ENCODE measurements at regions not wholly inside any gene's neighbourhood (a gene's known extent, or its start where the extent isn't known, plus 50 kb on each side); places are given as distances from the start of the nearest gene placed in this dataset.

DNA sequence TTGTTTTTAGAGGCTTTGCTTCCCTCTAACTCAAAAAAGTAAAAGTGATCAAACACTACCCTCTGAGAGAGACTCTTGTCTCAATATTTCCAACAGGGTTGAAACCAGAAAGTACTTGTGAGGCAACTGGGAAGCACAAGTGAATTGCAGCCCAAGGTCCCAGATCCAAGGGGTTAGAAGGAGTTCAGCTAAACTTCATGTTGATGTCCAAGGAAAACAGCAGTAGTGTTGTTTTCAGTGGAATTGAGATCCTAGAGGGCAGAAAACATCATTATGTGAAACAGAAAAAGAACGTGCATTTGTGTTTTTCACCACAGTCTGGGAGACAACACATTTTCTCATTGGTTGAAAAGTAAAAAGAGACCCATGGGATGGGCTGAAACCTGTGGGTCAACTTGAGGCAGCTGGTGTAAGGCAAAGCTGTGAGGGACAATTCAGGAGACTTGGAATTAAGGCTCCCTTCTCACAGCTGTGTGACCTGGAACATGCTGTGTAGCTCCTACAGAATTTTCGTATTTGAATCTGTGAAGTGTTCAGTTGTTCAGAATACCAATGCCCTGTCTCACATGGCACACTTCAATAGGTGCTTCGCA is 508.3 kb downstream of the BMP2 start:
- TF ChIP-seq, protein P1, sequence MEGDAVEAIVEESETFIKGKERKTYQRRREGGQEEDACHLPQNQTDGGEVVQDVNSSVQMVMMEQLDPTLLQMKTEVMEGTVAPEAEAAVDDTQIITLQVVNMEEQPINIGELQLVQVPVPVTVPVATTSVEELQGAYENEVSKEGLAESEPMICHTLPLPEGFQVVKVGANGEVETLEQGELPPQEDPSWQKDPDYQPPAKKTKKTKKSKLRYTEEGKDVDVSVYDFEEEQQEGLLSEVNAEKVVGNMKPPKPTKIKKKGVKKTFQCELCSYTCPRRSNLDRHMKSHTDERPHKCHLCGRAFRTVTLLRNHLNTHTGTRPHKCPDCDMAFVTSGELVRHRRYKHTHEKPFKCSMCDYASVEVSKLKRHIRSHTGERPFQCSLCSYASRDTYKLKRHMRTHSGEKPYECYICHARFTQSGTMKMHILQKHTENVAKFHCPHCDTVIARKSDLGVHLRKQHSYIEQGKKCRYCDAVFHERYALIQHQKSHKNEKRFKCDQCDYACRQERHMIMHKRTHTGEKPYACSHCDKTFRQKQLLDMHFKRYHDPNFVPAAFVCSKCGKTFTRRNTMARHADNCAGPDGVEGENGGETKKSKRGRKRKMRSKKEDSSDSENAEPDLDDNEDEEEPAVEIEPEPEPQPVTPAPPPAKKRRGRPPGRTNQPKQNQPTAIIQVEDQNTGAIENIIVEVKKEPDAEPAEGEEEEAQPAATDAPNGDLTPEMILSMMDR (conservative IDR thresholded peaks at IDR 0.05) = no peak
- no peak for TF ChIP-seq ZFX (IDR thresholded peaks at IDR 0.05)
